ENCODE measurements at regions not wholly inside any gene's neighbourhood (a gene's known extent, or its start where the extent isn't known, plus 50 kb on each side); places are given as distances from the start of the nearest gene placed in this dataset.

- no peak for FAIRE-seq
- Histone ChIP-seq H3K9me3 (ENCODE audit: low read length) (no peaks in the 10 kb centered on the region), H2AFZ (ENCODE audit: low read length) (no peak overlapping the region), H3K27me3 (ENCODE audit: control insufficient read depth in 1 of 2, insufficient read depth in 2 of 2, low read length in 2 of 2) (no peaks in the 10 kb centered on the region), H3K9ac (ENCODE audit: insufficient read depth, low read depth, low read length) (no peak overlapping the region), H3K27ac (ENCODE audit: extremely low read length, insufficient read depth, low read length) (no peak overlapping the region), H3K4me1 (ENCODE audit: insufficient read depth, low read length) (no peaks in the 10 kb centered on the region), H3K36me3 (replicated peaks in 1 of 2; ENCODE audit: control insufficient read depth in 1 of 2, insufficient read depth in 2 of 2, low read length in 2 of 2) (no peaks in the 10 kb centered on the region), H3K4me2 (ENCODE audit: low read depth, low read length) (no peak overlapping the region), H3K4me3 (replicated peaks in 1 of 3; ENCODE audit: insufficient read depth in 1 of 3, low read depth in 2 of 3, low read length in 3 of 3) (no peak overlapping the region), H3K79me2 (ENCODE audit: insufficient read depth, low read length) (no peaks in the 10 kb centered on the region), H4K20me1 (ENCODE audit: insufficient read depth, low read length) (no peaks in the 10 kb centered on the region)
- CTCF ChIA-PET (ENCODE audit: low intra/inter-chr PET ratio, low total read pairs): no interaction called here
- ATAC-seq: no peak
- intact Hi-C loops (cut with micrococcal nuclease; ENCODE audit: unreplicated experiment) (no loop called here), in situ Hi-C loops (cut with HindIII; ENCODE audit: extremely low pct_ligation_motif_present, low pct_unique_long_range_greater_than_20kb) (no loop called here)
- POLR2A ChIA-PET: no interaction called here
- DNase-seq (ENCODE audit: low spot score): no peak
- BruUV-seq (replicated peaks): no TSS peak
- TF ChIP-seq SETDB1 (CRISPR knock-in tag; IDR thresholded peaks at IDR 0.05; ENCODE audit: borderline replicate concordance) (no peak), POLR2A (IDR thresholded peaks at IDR 0.05; ENCODE audit: insufficient read depth in 1 of 2, low read depth in 2 of 2, low read length in 2 of 2) (no peak), ZFP37 (CRISPR knock-in tag; IDR thresholded peaks at IDR 0.05; ENCODE audit: borderline replicate concordance) (no peak), HIVEP1 (CRISPR knock-in tag; IDR thresholded peaks at IDR 0.05) (no peak), PREB (CRISPR knock-in tag; IDR thresholded peaks at IDR 0.05) (no peak), PRDM15 (CRISPR knock-in tag; IDR thresholded peaks at IDR 0.05) (no peak), KDM4B (CRISPR knock-in tag; IDR thresholded peaks at IDR 0.05) (no peak), PATZ1 (CRISPR knock-in tag; IDR thresholded peaks at IDR 0.05) (no peak), NCOA2 (CRISPR knock-in tag; IDR thresholded peaks at IDR 0.05) (no peak)
These were observed 66.8 kb upstream of the HMGN3 start for GRCh38 chr6:79301290-79301689.

Data from HepG2 (cell line).